NCI-H524 (cell line): ENCODE measurements at regions not wholly inside any gene's neighbourhood (a gene's known extent, or its start where the extent isn't known, plus 50 kb on each side); places are given as distances from the start of the nearest gene placed in this dataset.

Source experiments
- DNase-seq, 2 experiments: peaks; one replicate each; lab custom pipeline; 2025; lab: John Stamatoyannopoulos, UW

GRCh38 chr13:30151388-30151787 is 156.0 kb downstream of the KATNAL1 start:
- DNase-seq = peak; percentile 18 to 87

DNA sequence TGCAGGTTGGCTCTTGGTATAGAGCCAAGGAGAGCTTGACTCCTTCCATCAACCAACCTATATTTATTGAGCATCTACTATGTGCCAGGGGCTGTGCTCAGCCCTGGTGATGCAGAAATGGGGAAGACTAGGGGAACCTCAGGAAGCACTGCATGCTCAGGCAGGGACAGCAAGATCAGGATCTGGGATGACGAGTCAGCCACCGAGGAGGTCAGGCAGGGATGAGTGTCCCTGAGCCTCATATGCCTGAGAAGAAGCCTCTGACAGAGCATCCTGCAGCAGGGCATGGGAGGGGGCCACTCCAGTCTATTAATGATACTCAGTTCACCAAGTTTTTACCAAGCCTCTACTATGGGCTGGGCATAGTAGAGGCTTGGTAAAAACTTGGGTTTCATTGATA is 158.1 kb downstream of the KATNAL1 start:
- DNase-seq = no peak

DNA sequence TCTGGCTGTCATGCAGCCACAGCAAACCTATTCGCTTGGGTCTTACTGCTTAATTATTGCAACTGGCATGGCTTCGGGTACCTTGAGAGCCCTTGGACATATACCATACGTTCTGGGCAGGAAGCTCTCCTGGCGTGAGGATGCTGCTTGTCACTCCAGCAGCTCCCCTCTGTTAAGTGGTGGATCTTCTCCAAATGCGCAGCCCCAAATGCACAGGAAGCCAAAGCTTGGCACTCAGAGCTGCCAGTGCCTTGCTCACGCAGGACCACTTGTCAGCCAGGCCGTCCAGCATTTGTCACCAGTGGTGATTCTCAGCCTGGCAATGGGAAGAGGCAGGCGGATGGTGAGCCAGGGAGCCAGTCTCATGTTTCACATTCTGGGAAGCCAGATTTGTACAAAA is 158.6 kb downstream of the KATNAL1 start:
- no peak for DNase-seq

- peak; percentile 51 to 66 for DNase-seq
Observed at GRCh38 chr13:30148171-30148754, 159.1 kb downstream of the KATNAL1 start.

DNA sequence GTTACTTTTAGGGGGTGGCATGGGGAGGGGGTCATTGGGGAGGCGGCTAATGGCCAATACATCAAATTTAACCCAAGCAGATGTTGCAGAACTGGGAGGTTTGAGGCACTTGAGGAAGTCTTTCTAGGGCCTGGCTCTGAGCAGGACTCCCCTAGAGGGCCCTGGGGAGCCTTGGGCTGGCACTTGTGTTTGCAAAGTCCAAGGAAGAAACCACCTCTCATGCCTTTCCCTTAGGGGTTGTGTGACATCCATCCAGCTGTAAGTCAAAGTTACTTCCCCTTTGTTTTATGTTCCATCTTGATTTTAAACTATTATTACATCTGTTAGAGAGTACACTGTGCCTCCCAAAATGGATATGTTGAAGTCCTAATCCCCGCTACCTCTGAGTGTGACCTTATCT is 159.9 kb downstream of the KATNAL1 start:
- DNase-seq = peak in 1 of 2 experiments; percentile 13

DNA sequence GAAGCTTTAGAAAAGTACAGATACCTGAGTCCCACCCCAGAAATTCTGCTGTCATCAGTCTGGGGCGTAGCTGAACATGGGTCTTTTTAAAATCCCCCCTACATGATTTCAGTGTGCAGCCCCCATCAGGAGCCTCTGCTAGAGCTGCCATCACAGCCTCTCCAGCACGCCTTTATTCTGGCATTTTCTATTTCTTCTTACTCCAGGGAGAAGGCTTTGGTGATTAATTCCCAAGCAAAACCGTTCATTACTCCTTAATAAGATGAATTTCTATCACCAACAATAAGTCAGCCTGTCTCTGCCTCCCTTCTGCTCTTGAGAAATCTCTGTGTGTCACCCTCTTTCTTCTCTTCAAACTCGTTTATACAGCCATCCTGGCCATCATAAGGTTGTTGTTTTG is 160.3 kb downstream of the KATNAL1 start:
- DNase-seq = no peak

DNA sequence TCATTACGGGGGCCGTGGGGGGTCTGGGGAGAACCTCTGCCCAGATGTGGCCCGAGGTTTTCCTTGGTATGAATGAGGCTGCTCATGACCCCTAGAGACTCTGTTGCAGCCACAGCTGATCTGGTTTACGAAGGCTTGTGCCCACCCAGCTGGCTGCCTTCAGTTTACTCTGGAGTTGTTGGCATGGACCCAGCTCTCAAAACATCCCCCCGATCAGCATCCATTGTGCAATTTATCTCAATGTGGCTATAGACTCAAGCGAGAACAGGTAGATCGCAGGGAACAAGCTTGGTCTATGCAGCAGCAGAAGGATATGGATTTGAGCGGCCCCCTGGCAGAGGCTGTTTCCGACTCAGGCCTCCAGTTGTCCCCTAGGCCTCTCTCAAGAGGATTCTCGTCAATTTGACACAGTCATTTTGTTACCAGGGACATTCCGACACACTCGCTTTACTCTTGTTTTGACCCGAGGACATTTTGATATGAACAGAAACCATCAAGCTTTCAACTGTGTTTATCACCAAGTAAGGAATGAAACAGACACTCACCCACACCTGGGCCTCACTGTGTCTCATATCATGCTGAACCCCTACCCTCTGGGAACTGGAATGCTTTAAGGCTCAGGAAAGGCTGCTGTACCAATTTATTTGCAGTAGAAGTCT is 161.5 kb downstream of the KATNAL1 start:
- no peak for DNase-seq

DNA sequence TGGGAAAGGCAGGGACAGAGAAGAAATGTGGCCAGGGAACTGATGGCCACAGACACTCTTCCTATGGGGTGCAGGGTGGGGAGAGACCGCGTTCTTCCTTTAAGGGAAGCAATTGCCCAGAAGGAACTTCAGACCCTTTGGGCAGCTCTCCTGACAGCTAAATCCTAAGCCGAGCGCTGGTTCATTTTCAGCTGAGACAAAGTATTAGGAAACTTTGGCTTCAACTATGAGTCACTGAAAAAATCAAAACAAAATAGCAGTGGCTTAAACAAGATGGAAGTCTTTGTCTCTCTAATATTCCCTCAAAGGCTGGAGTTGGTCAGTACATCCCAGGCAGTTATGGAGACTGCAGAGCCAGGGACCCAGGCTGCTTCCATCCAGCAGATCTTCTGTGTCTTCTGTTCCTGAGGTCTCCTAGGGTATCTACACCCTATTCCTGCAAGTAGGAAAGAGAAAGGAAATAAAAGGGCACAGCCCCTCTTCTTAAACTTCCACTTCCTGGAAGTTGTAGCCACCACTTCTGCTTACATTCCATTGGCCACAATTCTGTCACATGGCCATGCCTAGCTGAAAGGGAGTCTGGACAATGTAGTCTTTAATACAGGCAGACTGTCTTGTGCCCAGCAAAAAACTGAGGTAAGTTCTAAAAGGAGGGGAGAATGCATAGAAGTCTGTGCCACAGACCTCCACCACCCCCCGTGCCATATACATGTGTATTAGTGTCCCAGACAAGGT is 163.5 kb downstream of the KATNAL1 start:
- no peak for DNase-seq

- no peak for DNase-seq
Observed at GRCh38 chr13:30142486-30143211, 164.7 kb downstream of the KATNAL1 start.

- DNase-seq = no peak
Observed at GRCh38 chr13:30141775-30142485, 165.4 kb downstream of the KATNAL1 start.

DNA sequence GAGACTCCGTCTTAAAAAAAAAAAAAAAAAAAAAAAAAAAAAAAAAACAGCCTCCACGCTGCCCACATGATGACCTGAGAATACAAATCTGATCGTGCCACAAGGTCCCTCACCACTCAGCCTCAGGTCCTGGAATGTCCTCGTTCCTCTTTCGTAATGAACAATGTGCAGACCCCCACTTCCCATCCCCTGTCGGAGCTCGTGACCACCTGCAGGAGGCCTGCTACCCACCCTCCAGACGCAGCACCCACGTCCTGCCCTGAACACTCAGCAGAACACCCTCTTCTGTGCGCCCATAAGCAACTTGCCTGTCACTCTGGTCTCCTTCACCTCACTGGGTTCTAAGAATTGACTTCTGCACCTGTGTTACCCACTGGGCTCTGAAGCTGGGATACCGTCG is 166.4 kb downstream of the KATNAL1 start:
- no peak for DNase-seq

GRCh38 chr13:30138511-30138910 is 168.8 kb downstream of the KATNAL1 start:
- DNase-seq = no peak

DNA sequence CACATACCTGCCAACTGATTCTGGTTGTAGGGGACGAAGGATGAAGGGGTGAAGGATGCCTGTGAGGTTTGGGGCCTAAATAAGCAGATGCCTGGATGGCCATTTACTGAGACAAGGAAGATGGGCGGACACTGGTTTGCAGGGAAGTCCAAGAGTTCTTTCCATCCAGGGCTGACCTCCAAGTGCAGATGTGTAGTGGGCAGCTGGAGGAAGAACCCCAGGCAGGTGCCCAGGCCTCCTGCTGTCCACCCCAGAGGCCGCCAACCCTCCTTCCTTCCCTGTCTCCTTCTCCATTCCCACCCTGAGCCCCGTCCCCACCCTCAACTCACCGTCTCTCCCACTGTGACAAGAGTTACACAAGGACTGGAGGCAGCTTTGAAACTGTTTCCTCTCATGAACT is 171.5 kb downstream of the KATNAL1 start:
- no peak for DNase-seq

GRCh38 chr13:30135351-30135750 is 172.0 kb downstream of the KATNAL1 start:
- DNase-seq = no peak

- no peak for DNase-seq
Observed at GRCh38 chr13:30134578-30134977, 172.8 kb downstream of the KATNAL1 start.

- peak in 1 of 2 experiments; percentile 45 for DNase-seq
Observed at GRCh38 chr13:30133996-30134395, 173.4 kb downstream of the KATNAL1 start.

GRCh38 chr13:30133554-30133912 is 173.8 kb downstream of the KATNAL1 start:
- DNase-seq = no peak

- peak; percentile 92 to 97 for DNase-seq
Observed at GRCh38 chr13:30132623-30133553, 174.5 kb downstream of the KATNAL1 start.

DNA sequence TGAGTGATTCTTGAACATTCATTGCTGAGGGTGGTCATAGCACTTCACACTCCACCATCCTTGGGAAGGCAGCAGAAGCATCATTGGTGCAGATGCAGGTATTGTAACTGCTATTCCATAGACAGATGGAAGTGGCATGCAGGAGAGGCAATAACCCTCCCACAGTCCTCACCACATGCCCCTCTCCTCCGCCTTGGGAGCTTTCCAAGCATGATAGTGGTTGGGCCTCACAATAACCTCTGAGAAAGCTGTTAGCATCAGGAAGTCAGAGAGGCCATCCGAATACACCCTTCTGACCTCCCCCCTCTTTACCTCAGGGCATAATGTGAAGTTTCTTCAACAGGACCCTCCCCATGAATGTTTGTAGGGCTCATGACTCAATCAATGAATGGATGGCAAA is 177.9 kb downstream of the KATNAL1 start:
- DNase-seq = peak in 1 of 2 experiments; percentile 40

DNA sequence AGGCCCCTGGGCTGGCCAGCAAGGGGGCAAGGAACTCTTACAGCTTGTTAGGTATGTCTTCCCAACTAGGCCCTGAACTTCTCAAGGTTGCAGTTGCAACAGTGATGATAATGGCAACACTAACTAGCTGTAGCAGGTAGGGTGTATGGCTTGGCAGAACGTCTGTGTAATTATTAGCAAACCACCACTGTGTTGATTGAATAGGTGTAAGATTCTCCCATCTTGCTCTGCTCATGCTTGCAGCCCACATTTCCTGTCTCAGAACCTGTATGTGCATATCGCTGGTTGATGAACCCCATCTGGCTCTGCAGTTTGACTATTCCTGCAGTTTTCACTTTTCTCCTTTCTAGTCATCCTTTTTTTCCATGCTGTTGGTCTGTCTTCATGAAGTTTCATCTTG is 178.8 kb downstream of the KATNAL1 start:
- DNase-seq = no peak

DNA sequence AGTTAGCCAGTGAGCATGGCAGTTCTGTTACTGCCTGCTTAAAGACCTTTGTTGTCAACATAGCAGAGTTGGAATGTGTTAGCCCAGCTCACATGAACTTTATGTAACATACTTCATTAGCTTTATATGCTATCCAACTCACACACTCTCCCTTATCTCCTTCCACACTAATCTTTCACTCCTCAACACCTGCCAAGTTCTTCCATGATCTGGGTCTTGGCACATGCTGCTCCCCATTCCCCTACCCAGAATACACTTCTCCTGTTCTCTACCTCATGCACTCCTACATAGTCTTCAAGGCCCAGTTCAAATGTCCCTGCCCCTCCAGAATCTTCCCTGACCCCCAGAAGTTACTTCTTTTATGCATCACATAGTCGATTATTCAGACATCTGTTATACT is 179.3 kb downstream of the KATNAL1 start:
- DNase-seq = no peak
